Gastroesophageal sphincter (tissue), 3 donors: ENCODE measurements at regions not wholly inside any gene's neighbourhood (a gene's known extent, or its start where the extent isn't known, plus 50 kb on each side); places are given as distances from the start of the nearest gene placed in this dataset.

Experiments
- POLR2AphosphoS5 ChIP-seq: sonication (generic); formaldehyde crosslinking; IDR thresholded peaks from one replicate; pipeline ENCODE4 v1.6.1; 2017; ENCODE audit warnings: antibody characterized with exemption
- TF ChIP-seq, protein P1 (sequence below), 4 experiments: fragments of 200-600 bp in 2 of 4; fragments of 450-650 bp in 2 of 4; sonication (generic) in 1 of 4; IDR thresholded peaks; one replicate each; pipeline ENCODE4 v1.5.1; 2017 to 2019; ENCODE audit warnings: antibody characterized with exemption in 4 of 4, mild to moderate bottlenecking in 2 of 4, moderate library complexity in 2 of 4

GRCh38 chr3:104385421-104385820, 981.3 kb upstream of the ALCAM start:
- TF ChIP-seq, protein P1, sequence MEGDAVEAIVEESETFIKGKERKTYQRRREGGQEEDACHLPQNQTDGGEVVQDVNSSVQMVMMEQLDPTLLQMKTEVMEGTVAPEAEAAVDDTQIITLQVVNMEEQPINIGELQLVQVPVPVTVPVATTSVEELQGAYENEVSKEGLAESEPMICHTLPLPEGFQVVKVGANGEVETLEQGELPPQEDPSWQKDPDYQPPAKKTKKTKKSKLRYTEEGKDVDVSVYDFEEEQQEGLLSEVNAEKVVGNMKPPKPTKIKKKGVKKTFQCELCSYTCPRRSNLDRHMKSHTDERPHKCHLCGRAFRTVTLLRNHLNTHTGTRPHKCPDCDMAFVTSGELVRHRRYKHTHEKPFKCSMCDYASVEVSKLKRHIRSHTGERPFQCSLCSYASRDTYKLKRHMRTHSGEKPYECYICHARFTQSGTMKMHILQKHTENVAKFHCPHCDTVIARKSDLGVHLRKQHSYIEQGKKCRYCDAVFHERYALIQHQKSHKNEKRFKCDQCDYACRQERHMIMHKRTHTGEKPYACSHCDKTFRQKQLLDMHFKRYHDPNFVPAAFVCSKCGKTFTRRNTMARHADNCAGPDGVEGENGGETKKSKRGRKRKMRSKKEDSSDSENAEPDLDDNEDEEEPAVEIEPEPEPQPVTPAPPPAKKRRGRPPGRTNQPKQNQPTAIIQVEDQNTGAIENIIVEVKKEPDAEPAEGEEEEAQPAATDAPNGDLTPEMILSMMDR (IDR thresholded peaks at IDR 0.05) = no peak
- no peak for TF ChIP-seq POLR2AphosphoS5
